Neural cell (in vitro differentiated cells): ENCODE measurements at regions not wholly inside any gene's neighbourhood (a gene's known extent, or its start where the extent isn't known, plus 50 kb on each side); places are given as distances from the start of the nearest gene placed in this dataset.

ENCODE experiments used
- H2AFZ ChIP-seq: fragments of 200-600, 300-800 bp; sonication (generic), shearing (Covaris generic); 2 replicates; pipeline ENCODE4 v1.6.0; 2014; ENCODE audit warnings: low read depth, mild to moderate bottlenecking, antibody characterized with exemption, low read length, moderate library complexity
- H3F3A ChIP-seq: fragments of 200-600 bp; shearing (Covaris generic); 2 replicates; pipeline ENCODE4 v1.6.1; 2016; ENCODE audit warnings: mild to moderate bottlenecking, moderate library complexity, mixed read lengths, antibody characterized with exemption, low read length; ENCODE audit not compliant: insufficient read depth, poor library complexity, severe bottlenecking
- H3K27ac ChIP-seq: fragments of 200-600, 300-800 bp; sonication (generic), shearing (Covaris generic); 2 replicates; pipeline ENCODE4 v1.5.1; 2014; ENCODE audit warnings: mild to moderate bottlenecking, low read length, moderate library complexity
- H3K27me3 ChIP-seq: fragments of 300-800, 200-600 bp; sonication (generic), shearing (Covaris generic); 2 replicates; pipeline ENCODE4 v1.6.0; 2014; ENCODE audit warnings: mild to moderate bottlenecking, low read depth, low read length, moderate library complexity; ENCODE audit not compliant: insufficient read depth
- H3K36me3 ChIP-seq: fragments of 300-800, 200-600 bp; sonication (generic), shearing (Covaris generic); 2 replicates; pipeline ENCODE4 v1.5.1; 2014; ENCODE audit warnings: mild to moderate bottlenecking, antibody characterized with exemption, low read length, moderate library complexity; ENCODE audit not compliant: insufficient read depth
- H3K4me2 ChIP-seq: fragments of 300-800, 200-600 bp; sonication (generic), shearing (Covaris generic); 2 replicates; pipeline ENCODE4 v1.6.0; 2014; ENCODE audit warnings: mild to moderate bottlenecking, low read length
- H3K4me3 ChIP-seq: fragments of 300-800, 200-600 bp; sonication (generic), shearing (Covaris generic); 2 replicates; pipeline ENCODE4 v1.5.1; 2014; ENCODE audit warnings: mild to moderate bottlenecking, low read length, moderate library complexity
- H3K79me2 ChIP-seq: fragments of 200-600 bp; shearing (Covaris generic); replicated peaks from 2 replicates; pipeline ENCODE4 v1.6.0; 2014; ENCODE audit warnings: mild to moderate bottlenecking, low read length, moderate library complexity; ENCODE audit not compliant: insufficient read depth
- H3K9ac ChIP-seq: fragments of 300-800, 200-600 bp; sonication (generic), shearing (Covaris generic); 2 replicates; pipeline ENCODE4 v1.6.1; 2016; ENCODE audit warnings: mild to moderate bottlenecking, low read length, mixed read lengths
- H3K9me2 ChIP-seq: fragments of 200-600 bp; shearing (Covaris generic); 2 replicates; pipeline ENCODE4 v1.6.1; 2016; ENCODE audit warnings: mild to moderate bottlenecking, low read length, mixed read lengths; ENCODE audit not compliant: insufficient read depth
- H3K9me3 ChIP-seq: fragments of 200-600, 300-800 bp; sonication (generic), shearing (Covaris generic); 2 replicates; pipeline ENCODE4 v1.6.1; 2016; ENCODE audit warnings: mild to moderate bottlenecking, mixed run types, low read length, moderate library complexity, mixed read lengths
- H4K20me1 ChIP-seq: fragments of 200-600 bp; shearing (Covaris generic); 2 replicates; pipeline ENCODE4 v1.6.1; 2016; ENCODE audit warnings: mild to moderate bottlenecking, mixed run types; ENCODE audit not compliant: insufficient read depth
- CTCF ChIP-seq: fragments of 450-650 bp; IDR thresholded peaks from 2 replicates; pipeline ENCODE4 v1.5.1; 2014; ENCODE audit warnings: antibody characterized with exemption, mild to moderate bottlenecking, moderate library complexity; ENCODE audit not compliant: poor library complexity, severe bottlenecking
- EP300 ChIP-seq: fragments of 450-650 bp; conservative IDR thresholded peaks from 2 replicates; pipeline ENCODE4 v1.6.1; 2014; ENCODE audit warnings: antibody characterized with exemption, mild to moderate bottlenecking, moderate library complexity; ENCODE audit not compliant: poor library complexity, severe bottlenecking
- EZH2 ChIP-seq: fragments of 200-600, 300-800 bp; shearing (Covaris generic), sonication (generic); IDR thresholded peaks from 2 replicates; pipeline ENCODE4 v1.6.1; 2014; ENCODE audit warnings: antibody characterized with exemption, low read length, borderline replicate concordance, mild to moderate bottlenecking; ENCODE audit not compliant: insufficient read depth, poor library complexity, severe bottlenecking
- MXI1 ChIP-seq: fragments of 450-650 bp; conservative IDR thresholded peaks from 2 replicates; pipeline ENCODE4 v1.6.1; 2014; ENCODE audit warnings: antibody characterized with exemption, mild to moderate bottlenecking; ENCODE audit not compliant: poor library complexity, severe bottlenecking
- POLR2AphosphoS5 ChIP-seq: IDR thresholded peaks from 2 replicates; pipeline ENCODE4 v1.6.1; 2012
- RAD21 ChIP-seq: fragments of 450-650 bp; conservative IDR thresholded peaks from 2 replicates; pipeline ENCODE4 v1.6.1; 2014; ENCODE audit warnings: antibody characterized with exemption, mild to moderate bottlenecking, moderate library complexity
- REST ChIP-seq: IDR thresholded peaks from 2 replicates; pipeline ENCODE4 v1.6.1; 2012; ENCODE audit warnings: borderline replicate concordance
- SMC3 ChIP-seq: fragments of 450-650 bp; conservative IDR thresholded peaks from 2 replicates; pipeline ENCODE4 v1.6.1; 2014; ENCODE audit warnings: antibody characterized with exemption, mild to moderate bottlenecking, moderate library complexity; ENCODE audit not compliant: poor library complexity
- TAF1 ChIP-seq: IDR thresholded peaks from 2 replicates; pipeline ENCODE4 v1.6.1; 2012; ENCODE audit warnings: low read depth

- Histone ChIP-seq H3K27ac (no peak overlapping the region), H3K27me3 (no peaks in the 10 kb centered on the region), H3K4me3 (no peak overlapping the region), H3K9me3 (no peaks in the 10 kb centered on the region), H3K9me2 (no peaks in the 10 kb centered on the region), H4K20me1 (no peaks in the 10 kb centered on the region), H3K9ac (no peak overlapping the region), H2AFZ (no peak overlapping the region), H3K4me2 (no peak overlapping the region), H3F3A (no peaks in the 10 kb centered on the region), H3K36me3 (no peaks in the 10 kb centered on the region), H3K79me2 (no peaks in the 10 kb centered on the region)
- no peak for TF ChIP-seq POLR2AphosphoS5
- no peak for TF ChIP-seq TAF1
- no peak for TF ChIP-seq CTCF
- no peak for TF ChIP-seq RAD21
- no peak for TF ChIP-seq EP300
- TF ChIP-seq REST: no peak
- TF ChIP-seq SMC3: no peak
- TF ChIP-seq MXI1: no peak
- TF ChIP-seq EZH2: no peak
Measured at GRCh38 chr20:55186228-55186627, 710.8 kb downstream of the DOK5 start.

- H3K4me2 ChIP-seq: no peak overlapping the region
- no peaks in the 10 kb centered on the region for H4K20me1 ChIP-seq
- no peaks in the 10 kb centered on the region for H3K79me2 ChIP-seq
- H3K9ac ChIP-seq: no peak overlapping the region
- TF ChIP-seq POLR2AphosphoS5 (no peak), TAF1 (no peak), EZH2 (no peak), CTCF (no peak), EP300 (no peak), SMC3 (no peak), REST (no peak), RAD21 (no peak)
- H3K9me2 ChIP-seq: no peaks in the 10 kb centered on the region
- peaks cover 4% of the 10 kb centered on the region for H3K9me3 ChIP-seq
- no peak overlapping the region for H3K4me3 ChIP-seq
- no peaks in the 10 kb centered on the region for H3K27me3 ChIP-seq
- H2AFZ ChIP-seq: no peak overlapping the region
- H3F3A ChIP-seq: no peaks in the 10 kb centered on the region
- H3K27ac ChIP-seq: no peak overlapping the region
- no peaks in the 10 kb centered on the region for H3K36me3 ChIP-seq
Measured at GRCh38 chr20:55175081-55175480, 699.7 kb downstream of the DOK5 start.
